GM18870 (cell line): ENCODE measurements at regions not wholly inside any gene's neighbourhood (a gene's known extent, or its start where the extent isn't known, plus 50 kb on each side); places are given as distances from the start of the nearest gene placed in this dataset.
"Not testable (repeated sequence)": the region's sequence is repeated elsewhere in the genome, so short reads cannot be mapped to it uniquely, and the experiment has no call there.

Source experiments
- ATAC-seq: cut with Tn5 transposase; IDR thresholded peaks from one replicate; pipeline ENCODE4 v1.9.1; 2021; ENCODE audit warnings: moderate library complexity; ENCODE audit not compliant: unreplicated experiment

DNA sequence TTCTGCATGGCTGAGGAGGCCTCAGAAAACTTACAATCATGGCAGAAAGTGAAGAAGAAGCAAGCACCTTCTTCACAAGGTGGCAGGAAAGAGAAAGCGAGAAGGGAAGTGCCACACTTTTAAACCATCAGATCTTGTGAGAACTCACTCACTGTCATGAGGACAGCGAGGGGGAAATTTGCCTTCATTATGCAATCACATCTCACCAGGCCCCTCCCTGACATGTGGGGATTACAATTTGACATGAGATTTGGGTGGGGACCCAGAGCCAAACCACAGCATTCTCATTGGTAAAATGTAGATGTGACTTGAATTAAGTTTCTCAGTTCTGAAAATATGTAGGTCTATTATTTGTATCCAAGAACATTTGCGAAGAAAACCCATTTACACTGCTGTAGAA is 854.8 kb downstream of the EPHA4 start:
- ATAC-seq: no peak

DNA sequence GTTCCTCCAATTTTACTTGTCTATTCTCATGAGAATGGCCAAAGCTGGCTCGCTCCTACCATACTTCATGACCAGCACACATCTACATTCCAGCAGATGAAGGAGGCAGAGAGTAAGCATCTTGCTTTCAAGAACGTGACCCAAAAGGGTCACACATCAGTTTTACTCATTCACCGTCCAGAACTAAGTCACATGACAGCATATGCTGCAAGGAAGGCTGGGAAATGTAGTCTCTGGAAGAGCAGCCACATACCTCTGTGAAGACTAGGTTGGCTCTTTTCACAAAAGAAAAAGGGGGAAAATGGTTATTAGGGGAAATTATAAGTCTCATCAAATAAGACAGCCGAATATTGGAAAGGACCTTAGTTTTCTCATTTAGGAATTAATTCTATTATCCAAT is 835.3 kb downstream of the EPHA4 start:
- no peak for ATAC-seq

DNA sequence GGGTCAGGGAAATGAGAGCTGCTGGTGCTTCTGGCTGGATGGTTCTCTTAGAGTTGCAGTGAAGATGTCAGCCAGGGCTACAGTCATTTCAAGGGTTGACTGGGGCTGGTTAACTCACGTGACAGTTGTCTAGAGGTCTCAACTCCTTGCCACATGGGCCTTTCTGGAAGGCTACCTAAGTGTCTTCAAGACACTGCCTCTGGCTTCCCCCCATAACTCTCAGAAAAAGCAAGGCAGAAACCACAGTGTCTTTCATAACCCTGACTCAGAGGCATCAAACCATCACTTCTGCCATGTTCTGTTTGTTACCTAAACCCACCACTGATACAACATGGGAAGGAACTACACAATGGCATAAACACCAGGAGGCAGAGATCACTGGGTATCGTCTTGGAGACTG is 828.9 kb downstream of the EPHA4 start:
- no peak for ATAC-seq

DNA sequence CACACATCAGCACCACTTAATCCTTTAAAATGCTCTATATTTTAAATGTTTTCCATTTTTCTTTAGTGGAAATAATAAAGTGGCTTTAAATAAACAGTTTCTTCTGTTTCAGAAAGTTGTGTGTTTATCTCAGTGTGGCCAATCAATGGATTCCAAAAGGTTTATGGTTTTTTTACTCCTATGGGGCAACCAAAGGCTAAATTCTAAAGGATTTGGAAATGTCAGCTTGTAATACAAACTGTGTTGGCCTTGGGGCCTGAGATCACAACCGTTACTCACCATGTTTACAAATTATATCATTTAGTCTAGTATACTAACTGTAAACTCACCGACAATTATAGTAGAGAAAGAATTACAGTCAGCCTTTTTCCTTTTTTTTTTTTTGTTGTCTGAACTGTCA is 827.2 kb downstream of the EPHA4 start:
- no peak for ATAC-seq

DNA sequence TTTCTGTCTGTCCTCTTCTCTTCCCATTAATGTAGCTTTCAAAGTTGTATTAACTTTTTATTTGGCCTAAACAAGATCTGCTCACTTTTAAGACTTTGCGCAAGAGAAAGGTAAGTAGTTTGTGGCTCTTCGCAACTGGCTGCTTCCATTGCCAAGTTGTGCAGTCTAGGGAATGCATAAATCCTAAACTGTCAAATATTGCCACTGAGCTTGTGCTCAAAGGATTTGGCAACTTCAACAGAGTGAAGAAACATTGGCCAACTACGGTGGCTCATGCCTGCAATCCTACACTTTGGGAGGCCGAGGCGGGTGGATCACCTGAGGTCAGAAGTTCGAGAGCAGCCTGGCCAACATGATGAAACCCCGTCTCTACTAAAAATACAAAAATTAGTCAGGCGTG is 826.4 kb downstream of the EPHA4 start:
- no peak for ATAC-seq

DNA sequence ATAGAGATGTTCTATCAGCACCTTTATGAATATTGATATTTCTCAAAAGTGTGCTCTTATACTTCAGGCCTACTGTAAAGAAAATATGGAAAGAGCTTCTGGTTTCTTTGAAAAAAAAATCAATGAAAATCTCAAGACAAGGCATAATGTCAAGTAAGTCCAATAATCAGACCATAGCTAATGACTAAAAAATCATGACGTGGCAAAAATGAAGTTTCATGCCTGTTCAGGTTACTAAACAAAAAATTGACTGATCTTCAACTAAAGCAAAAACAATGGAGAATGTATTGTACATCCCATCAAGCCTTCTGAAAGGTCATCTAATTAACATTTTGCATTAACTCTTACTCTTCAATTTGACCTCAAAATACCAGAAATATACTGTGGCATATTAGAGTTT is 824.4 kb downstream of the EPHA4 start:
- no peak for ATAC-seq

DNA sequence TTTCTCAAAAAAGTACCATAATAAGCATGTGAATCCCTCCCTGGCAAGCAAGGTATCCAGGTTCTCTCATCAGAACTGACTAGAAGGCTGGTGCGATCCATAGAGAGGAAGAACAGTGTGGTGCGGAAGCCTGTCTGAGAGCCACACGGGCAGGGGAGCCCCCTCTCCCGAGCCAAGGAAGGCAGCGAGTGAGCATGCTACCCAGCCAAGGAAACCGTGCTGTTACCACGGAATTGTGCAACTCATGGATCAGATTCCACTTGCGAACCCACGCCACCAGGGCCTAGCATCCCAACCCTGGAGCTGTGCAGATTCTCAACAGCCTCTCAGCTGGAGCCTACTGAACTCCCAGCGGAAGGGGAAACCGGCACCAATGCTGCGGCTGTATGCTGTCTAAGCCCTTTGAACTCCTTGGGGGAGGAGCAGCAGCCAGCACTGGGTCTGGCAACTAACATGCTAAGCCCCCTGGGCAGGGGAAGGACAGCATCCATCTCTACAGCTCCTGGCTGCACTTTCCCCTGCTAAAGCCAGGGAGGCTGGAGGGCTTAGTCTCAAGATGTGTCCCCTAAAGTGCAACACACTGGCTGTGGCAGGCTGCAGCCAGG is 823.1 kb downstream of the EPHA4 start:
- ATAC-seq: no peak

DNA sequence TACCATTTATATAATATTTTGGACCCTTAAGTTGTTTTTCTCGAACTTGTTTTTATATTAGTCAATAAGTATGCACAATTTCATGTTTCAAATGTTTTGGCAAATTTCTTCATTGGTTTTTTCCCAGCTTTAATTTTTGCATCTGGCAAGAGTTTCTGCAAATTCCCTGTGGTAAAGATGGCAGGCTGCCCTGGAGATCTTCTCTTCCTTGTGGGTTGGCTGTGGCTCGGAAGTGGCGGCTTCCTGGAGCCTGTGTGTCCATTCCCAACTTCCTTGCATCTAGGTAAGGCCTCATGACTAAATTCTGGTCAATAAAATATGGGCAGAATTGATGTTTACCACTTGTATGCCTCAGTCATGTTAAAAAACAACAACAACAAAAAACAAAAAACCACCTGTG is 818.6 kb downstream of the EPHA4 start:
- ATAC-seq: no peak

DNA sequence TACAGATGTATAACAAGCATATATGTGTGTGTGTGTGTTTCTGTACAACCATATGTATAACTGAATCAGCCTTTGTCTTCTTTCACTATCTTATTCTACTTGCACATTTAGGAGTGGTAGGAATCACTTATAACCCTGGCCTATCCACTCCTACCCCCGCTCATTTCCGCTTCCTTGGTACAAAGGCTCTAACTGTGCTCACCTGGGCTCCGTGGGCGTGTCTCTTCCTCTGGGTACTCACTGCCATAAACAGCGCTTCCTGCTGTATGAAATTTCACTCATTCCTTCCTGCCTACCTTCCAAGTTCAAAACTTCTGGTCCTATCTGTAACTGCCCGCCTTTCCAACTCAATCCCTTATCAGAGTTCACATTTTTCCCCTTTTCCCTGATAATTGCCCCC is 815.5 kb downstream of the EPHA4 start:
- no peak for ATAC-seq

DNA sequence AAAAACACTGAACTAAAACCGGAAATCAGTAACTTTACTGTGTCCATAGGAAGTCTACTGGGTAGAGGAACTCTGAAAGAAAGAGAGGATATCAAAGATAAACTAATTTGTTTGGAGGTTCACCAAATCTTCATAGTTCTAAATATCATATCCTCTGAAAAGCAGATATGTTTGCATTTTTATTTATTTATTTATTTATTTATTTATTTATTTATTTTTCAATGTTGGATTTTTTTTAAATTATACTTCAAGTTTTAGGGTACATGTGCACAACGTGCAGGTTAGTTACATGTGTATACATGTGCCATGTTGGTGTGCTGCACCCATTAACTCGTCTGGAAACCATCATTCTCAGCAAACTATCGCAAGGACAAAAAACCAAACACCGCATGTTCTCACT is 813.7 kb downstream of the EPHA4 start:
- not testable (repeated sequence) for ATAC-seq

DNA sequence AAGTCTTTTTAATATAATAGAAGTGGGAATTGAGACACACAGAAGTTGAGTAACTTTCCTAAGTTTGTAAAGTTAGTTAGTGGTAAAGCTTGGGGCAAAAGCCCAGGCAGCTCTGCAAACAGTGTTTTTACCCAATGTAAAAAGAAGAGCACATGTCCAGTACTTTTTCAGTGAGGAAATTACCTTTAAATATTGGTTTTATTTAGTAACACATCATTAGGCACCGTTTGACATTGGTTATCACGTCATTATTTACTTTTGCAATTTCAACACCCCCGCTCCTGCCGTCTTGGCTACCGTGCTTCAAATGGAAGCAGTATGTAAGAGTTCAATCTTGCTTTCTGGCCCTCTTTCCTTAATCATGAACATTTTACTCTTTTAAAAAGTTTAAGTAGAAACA is 807.9 kb downstream of the EPHA4 start:
- no peak for ATAC-seq

DNA sequence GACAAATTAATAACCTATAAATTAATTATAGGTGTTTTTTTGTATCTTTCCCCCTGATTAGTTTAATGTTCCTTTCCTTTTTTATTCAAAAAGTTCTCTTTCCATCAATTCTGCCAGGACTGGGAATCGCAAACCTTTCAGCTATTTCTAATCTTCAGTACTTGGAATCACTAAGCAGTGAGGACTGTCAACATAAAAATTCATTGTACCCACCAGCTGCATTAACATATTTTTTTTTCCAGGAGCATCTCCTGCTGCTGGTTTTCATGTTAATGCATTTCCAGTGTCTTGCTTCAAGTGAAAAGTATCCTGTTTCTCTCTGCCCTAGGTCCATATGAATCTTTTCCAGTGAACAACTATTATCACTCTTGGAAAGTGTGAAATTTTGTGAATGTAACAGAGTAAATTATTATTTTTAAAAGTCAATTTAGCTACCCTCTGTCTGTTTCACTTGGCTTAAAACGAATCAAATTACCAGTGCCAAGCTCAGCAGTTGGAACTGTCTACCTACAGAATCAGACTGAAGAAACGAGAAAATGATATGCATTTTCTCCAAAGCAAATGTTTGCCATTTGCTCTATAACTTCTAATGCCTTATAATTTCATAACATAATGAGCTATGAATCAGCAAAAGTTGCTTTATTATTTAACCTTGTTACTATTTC is 804.4 kb downstream of the EPHA4 start:
- ATAC-seq: no peak

DNA sequence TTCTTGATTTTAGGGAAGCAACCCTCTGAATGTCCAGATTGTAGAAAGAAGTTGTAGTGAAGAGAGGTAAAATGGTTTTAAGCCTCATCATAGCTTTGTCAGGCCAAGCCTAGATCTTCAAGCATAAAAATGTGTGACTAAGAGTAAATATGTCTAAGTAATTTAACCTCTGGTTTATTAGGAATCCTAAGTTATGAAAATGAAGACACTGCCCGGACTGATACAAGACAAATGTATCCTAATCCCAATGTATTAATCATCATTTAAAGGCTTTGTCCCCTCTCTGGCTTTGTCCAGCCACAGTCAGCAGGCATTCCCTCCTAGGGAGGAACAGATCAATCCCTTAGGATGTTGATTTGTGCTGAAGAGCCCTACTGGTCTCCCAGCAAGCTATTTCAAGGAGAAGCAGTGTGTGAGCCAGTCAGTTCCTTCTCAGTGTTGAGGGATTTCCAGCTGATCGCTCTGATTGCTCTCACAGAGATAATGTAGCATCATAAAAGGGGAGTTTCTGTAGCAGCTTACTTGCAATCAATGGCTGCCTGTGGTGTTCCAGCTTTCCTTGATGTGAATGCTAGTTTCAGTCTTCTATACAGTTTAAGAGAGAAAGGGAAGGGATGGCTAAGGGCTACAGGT is 796.1 kb downstream of the EPHA4 start:
- ATAC-seq: no peak

DNA sequence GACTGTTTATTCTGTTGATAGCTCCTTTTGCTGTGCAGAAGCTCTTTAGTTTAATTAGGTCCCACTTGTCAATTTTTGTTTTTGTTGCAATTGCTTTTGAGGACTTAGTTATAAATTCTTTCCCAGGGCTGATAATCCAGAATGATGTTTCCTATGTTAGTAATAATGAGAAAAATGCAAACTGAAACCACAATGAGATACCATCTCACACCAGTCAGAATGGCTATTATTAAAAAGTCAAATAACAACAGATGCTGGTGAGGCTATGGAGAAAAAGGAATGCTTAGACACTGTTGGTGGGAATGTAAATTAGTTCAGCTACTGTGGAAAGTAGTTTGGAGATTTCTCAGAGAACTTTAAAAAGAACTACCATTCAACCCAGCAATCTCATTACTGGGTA is 793.0 kb downstream of the EPHA4 start:
- not testable (repeated sequence) for ATAC-seq

DNA sequence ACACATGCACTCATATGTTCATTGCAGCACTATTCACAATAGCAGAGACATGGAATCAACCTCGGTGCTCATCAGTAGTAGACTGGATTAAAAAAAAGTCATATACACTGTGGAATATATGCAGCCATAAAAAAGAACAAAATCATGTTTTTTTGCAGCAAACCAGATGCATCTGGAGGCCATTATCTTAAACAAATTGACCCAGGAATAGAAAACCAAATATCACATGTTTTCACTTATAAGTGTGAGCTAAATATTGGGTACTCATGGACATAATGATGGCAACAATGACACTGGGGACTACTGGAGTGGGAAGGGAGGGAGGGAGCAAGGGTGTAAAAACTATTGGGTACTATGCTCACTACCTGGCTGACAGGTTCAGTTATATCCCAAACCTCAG is 792.6 kb downstream of the EPHA4 start:
- no peak for ATAC-seq

DNA sequence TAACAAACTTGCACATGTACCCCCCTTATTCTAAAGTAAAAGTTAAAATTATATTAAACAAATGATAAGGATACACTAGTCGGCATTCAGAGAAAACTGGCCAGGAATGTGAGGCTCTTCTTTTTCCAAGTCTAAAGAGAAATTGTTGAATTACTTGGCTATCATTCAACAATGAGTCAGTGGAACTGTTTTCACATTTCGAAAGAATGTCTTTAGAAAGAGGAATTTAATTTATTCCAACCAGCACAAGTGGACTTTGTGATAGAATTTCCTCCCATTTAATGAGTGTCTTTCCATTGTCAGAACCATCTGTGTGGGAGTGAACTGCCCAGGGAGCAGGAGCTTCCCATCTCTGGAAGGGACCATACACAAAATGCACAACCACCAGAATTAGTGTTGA is 792.2 kb downstream of the EPHA4 start:
- no peak for ATAC-seq

DNA sequence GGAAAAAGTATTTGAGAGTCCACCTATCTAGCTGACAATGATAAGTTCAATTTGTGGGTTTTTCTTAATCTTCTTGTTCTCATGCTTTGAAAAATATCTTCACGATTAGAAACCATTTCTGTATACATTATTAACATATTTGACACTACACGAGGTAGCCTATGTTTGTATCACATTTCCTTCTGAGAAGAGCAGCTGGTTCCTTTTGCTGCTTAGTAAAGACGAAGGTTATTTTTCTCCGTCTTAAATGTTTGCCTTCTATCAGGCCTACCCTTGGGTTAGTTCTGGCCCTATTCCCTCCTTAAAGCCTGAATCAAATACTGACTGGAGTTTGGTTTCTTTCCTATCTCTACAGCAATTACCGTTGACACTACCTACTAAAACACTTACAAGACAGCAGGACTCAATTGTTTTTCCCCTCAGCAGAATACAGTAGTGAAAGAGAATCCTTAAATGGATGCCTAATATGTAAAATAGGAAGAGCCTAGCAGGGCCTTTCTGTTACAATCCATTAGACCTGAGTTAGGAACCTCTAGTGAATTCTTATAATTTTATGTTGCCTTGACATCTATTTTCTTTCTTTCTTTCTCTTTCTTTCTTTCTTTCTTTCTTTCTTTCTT is 790.4 kb downstream of the EPHA4 start:
- ATAC-seq: no peak

DNA sequence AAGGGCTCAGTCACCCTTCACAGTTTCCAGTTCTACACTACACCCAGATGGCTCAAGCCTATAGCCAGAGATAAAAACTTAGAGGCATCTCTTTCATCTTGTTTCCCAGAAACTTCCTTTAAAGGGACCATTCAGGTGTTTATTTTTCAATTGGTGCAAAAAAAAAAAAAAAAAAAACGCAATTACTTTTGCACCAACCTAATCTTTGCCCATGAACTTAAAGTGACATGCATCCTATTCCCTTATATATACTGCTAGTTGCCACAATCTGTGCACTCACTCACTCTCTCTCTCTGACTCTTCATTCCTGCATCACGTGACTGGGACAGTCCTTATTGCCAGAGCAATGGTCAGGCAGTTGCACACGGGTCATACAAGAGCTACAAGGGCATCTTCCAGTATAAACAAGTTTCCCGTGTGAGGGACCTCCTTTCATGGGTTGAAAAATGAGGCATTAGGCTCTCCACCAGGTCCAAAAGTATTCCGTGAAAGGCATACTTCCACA is 789.4 kb downstream of the EPHA4 start:
- no peak for ATAC-seq

DNA sequence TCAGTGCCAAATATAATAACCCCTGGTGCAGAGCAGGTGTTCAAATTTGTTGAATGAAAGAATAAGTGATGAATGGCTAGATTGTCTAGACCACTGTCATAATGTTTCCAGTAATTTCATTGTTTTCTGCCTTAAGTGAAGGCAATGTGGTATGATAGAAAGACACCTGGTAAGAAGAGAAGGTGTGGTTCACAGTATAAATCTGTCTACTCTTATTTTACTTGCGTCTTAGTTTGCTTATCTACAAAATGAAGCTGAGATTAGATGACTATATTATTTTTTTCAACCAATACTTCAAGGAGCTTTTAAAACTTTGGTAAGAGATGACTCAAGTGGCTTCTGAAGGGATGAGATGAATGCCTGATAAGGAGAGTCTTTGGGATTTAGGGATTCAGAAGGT is 788.4 kb downstream of the EPHA4 start:
- no peak for ATAC-seq

DNA sequence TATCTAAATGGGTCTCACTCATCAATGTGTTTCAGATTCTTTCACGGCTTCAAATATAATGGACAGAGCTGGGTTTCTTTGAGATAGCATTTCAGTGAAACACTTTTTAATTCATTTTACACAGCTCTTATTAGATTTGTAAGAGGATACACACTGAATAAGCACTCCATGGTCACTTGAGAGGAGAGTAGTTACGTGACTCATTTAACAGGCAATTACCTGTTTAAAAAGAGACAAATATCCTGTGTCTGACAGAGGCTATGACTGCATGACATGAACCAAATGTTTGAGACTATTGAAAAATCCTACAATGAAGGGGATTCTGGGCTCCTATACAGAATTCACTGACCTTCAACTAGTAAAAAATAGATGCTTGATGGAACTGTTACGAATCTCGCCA is 786.9 kb downstream of the EPHA4 start:
- no peak for ATAC-seq

DNA sequence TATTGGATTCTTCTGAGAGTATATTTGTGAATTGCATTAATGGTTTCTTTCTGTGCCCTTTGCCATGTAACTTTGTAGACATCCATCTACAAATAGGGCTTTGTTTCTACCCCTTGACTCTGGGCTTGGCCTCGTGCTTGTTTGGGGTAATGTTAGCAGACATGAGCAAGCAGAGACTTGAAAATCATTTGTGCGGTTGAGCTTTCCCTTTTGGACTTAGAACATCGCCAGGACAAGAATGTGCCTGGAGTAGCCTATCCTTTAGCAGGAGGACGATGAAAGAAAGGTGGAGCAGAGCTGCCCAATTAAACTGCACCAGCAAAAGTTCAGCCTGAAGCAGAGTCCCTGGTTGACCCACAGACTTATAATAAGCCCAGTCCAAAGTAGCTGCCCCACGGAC is 785.9 kb downstream of the EPHA4 start:
- no peak for ATAC-seq

DNA sequence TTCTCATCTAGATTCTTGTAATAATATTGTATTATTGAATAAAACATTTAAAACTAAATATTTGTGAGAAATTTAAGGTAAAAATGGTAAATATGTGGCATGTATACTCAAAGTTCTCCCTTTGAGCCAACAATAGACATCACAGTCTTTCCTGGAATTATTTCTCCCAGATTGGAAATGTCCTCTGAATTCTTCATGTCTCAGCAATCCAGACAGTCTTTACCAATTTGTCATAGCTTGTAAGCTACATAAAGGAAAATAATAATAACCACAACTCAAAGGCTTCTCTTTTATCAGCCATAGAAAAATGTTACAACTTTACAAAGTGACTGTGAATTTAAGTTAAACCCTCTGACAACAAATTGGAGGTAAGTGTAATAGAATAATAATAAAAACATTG is 784.9 kb downstream of the EPHA4 start:
- no peak for ATAC-seq
